ENCODE measurements at regions not wholly inside any gene's neighbourhood (a gene's known extent, or its start where the extent isn't known, plus 50 kb on each side); places are given as distances from the start of the nearest gene placed in this dataset.

DNA sequence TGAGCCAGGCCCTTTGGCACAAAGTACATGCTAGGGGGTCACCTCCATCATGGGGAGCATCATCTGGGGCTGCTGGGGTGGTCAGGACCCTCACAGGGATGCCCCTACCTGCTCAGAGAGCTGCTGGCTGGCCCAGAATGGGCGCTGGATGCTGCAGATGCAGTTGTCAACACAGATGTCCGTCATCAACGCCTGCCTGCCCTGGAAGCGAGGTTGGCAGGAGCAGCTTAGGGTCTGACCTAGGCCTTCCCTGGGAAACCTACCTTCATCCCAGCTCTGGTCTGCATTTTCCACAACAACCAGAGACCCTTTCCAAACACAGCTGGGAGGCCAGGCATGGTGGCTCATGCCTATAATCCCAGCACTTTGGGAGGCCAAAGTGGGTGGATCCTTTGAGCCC, 88.0 kb downstream of the EDN3 start:
- no peak overlapping the region for H3K9ac ChIP-seq
- no peak overlapping the region for H3K27ac ChIP-seq
- H4K20me1 ChIP-seq (ENCODE audit: insufficient read depth), result no peaks in the 10 kb centered on the region
- H3K4me3 ChIP-seq (IDR thresholded peaks at IDR 0.05; ENCODE audit: insufficient read depth, low read depth, low read length), result no peak overlapping the region
- H3K36me3 ChIP-seq (ENCODE audit: insufficient read depth), result no peaks in the 10 kb centered on the region
- TF ChIP-seq, protein P1, sequence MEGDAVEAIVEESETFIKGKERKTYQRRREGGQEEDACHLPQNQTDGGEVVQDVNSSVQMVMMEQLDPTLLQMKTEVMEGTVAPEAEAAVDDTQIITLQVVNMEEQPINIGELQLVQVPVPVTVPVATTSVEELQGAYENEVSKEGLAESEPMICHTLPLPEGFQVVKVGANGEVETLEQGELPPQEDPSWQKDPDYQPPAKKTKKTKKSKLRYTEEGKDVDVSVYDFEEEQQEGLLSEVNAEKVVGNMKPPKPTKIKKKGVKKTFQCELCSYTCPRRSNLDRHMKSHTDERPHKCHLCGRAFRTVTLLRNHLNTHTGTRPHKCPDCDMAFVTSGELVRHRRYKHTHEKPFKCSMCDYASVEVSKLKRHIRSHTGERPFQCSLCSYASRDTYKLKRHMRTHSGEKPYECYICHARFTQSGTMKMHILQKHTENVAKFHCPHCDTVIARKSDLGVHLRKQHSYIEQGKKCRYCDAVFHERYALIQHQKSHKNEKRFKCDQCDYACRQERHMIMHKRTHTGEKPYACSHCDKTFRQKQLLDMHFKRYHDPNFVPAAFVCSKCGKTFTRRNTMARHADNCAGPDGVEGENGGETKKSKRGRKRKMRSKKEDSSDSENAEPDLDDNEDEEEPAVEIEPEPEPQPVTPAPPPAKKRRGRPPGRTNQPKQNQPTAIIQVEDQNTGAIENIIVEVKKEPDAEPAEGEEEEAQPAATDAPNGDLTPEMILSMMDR (conservative IDR thresholded peaks at IDR 0.05; ENCODE audit: low read depth, low read length), result no peak
- H3K4me1 ChIP-seq (ENCODE audit: low read depth, poor library complexity, severe bottlenecking), result no peaks in the 10 kb centered on the region
- H3K4me2 ChIP-seq, result no peak overlapping the region
- H3K79me2 ChIP-seq (ENCODE audit: insufficient read depth, low read depth), result no peaks in the 10 kb centered on the region
- H3K27me3 ChIP-seq (ENCODE audit: insufficient read depth, low read depth), result peaks cover 6% of the 10 kb centered on the region; the same call in 1 of the 2 replicates
- no peak overlapping the region for H2AFZ ChIP-seq (ENCODE audit: low read depth)

DNA sequence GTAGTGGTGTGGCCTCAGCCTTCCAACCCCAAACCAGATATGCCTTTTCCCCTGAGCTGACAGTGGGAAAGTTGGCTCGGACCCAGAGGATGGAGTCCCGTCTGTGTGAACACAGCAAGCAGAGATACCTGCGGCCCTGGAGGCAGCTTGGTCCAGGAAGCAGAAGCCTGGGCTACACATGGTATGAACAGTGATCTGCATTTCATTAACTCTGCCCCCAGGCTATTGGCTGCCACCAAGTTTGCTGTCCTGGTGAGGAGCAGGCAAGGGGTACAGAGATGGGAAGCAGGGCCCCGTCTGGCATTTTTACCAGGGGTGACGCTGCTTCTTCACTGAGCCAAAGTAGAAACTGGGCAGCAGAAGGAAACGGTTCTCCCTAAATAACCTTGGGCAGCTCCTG, 90.0 kb downstream of the EDN3 start:
- Histone ChIP-seq H3K27me3 (ENCODE audit: insufficient read depth, low read depth) (peaks cover 6% of the 10 kb centered on the region; the same call in 1 of the 2 replicates), H3K4me1 (ENCODE audit: low read depth, poor library complexity, severe bottlenecking) (no peaks in the 10 kb centered on the region)

DNA sequence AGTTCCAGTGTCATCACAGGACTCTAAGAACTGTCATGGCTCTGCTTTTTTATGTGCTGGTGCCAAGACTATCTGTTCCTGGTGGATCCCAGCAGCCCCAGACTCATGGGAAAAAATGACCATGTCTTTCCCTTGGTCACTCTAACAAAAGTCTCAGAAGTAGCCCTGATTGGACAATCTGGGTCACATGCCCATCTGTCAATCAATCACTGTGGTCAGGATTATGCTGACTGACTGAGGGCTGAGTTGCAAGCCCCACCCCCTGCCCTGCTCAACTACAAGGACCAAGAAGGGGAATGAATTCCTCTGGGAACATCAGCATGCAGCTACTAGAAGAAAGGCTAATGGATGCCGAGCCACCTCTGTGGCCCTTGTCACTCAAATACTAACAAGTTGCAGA, 91.6 kb downstream of the EDN3 start:
- no peak overlapping the region for H3K4me2 ChIP-seq
- TF ChIP-seq, protein P1 (conservative IDR thresholded peaks at IDR 0.05; ENCODE audit: low read depth, low read length), result no peak
- H3K27me3 ChIP-seq (ENCODE audit: insufficient read depth, low read depth), result peaks cover 6% of the 10 kb centered on the region; the same call in 1 of the 2 replicates
- H3K79me2 ChIP-seq (ENCODE audit: insufficient read depth, low read depth), result no peaks in the 10 kb centered on the region
- no peak overlapping the region for H3K4me3 ChIP-seq (IDR thresholded peaks at IDR 0.05; ENCODE audit: insufficient read depth, low read depth, low read length)
- no peaks in the 10 kb centered on the region for H3K36me3 ChIP-seq (ENCODE audit: insufficient read depth)
- H2AFZ ChIP-seq (ENCODE audit: low read depth), result no peak overlapping the region
- H4K20me1 ChIP-seq (ENCODE audit: insufficient read depth), result no peaks in the 10 kb centered on the region
- no peaks in the 10 kb centered on the region for H3K4me1 ChIP-seq (ENCODE audit: low read depth, poor library complexity, severe bottlenecking)
- no peak overlapping the region for H3K9ac ChIP-seq
- no peak overlapping the region for H3K27ac ChIP-seq

More for the DNA sequence above, 90.0 kb downstream of the EDN3 start:
- H3K4me3 ChIP-seq (IDR thresholded peaks at IDR 0.05; ENCODE audit: insufficient read depth, low read depth, low read length), result no peak overlapping the region
- H4K20me1 ChIP-seq (ENCODE audit: insufficient read depth), result no peaks in the 10 kb centered on the region
- TF ChIP-seq, protein P1 (conservative IDR thresholded peaks at IDR 0.05; ENCODE audit: low read depth, low read length), result no peak
- no peak overlapping the region for H3K4me2 ChIP-seq
- no peaks in the 10 kb centered on the region for H3K36me3 ChIP-seq (ENCODE audit: insufficient read depth)
- no peaks in the 10 kb centered on the region for H3K79me2 ChIP-seq (ENCODE audit: insufficient read depth, low read depth)
- no peak overlapping the region for H2AFZ ChIP-seq (ENCODE audit: low read depth)
- no peak overlapping the region for H3K9ac ChIP-seq
- H3K27ac ChIP-seq, result no peak overlapping the region

DNA sequence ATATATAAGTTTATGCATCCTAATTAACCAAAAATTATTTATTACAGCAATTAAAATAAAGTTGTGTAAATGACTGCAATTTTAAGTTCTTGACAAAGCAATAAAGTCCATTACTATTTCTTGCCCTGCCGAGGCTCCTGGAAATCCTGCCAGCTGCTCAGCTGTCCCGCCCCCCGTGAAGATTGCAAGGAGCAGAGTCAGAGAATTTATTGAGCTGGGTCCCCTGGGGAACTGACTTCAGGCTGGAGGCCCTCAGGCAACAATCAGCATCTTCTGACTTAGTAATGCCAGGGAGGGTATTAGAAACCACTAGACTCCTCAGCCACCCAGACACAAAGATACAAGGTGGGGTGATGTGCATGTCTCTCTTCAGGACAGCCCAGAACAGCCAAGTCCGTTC, 92.3 kb downstream of the EDN3 start:
- no peaks in the 10 kb centered on the region for H3K36me3 ChIP-seq (ENCODE audit: insufficient read depth)
- H3K79me2 ChIP-seq (ENCODE audit: insufficient read depth, low read depth), result no peaks in the 10 kb centered on the region
- H3K9ac ChIP-seq, result no peak overlapping the region
- TF ChIP-seq, protein P1 (conservative IDR thresholded peaks at IDR 0.05; ENCODE audit: low read depth, low read length), result no peak
- no peaks in the 10 kb centered on the region for H3K4me1 ChIP-seq (ENCODE audit: low read depth, poor library complexity, severe bottlenecking)
- no peak overlapping the region for H3K4me2 ChIP-seq
- H4K20me1 ChIP-seq (ENCODE audit: insufficient read depth), result no peaks in the 10 kb centered on the region
- H3K4me3 ChIP-seq (IDR thresholded peaks at IDR 0.05; ENCODE audit: insufficient read depth, low read depth, low read length), result no peak overlapping the region
- peaks cover 6% of the 10 kb centered on the region; the same call in 1 of the 2 replicates for H3K27me3 ChIP-seq (ENCODE audit: insufficient read depth, low read depth)
- H2AFZ ChIP-seq (ENCODE audit: low read depth), result no peak overlapping the region
- H3K27ac ChIP-seq, result no peak overlapping the region

Measured in KMS-11 (cell line).